ENCODE measurements at regions not wholly inside any gene's neighbourhood (a gene's known extent, or its start where the extent isn't known, plus 50 kb on each side); places are given as distances from the start of the nearest gene placed in this dataset.

DNA sequence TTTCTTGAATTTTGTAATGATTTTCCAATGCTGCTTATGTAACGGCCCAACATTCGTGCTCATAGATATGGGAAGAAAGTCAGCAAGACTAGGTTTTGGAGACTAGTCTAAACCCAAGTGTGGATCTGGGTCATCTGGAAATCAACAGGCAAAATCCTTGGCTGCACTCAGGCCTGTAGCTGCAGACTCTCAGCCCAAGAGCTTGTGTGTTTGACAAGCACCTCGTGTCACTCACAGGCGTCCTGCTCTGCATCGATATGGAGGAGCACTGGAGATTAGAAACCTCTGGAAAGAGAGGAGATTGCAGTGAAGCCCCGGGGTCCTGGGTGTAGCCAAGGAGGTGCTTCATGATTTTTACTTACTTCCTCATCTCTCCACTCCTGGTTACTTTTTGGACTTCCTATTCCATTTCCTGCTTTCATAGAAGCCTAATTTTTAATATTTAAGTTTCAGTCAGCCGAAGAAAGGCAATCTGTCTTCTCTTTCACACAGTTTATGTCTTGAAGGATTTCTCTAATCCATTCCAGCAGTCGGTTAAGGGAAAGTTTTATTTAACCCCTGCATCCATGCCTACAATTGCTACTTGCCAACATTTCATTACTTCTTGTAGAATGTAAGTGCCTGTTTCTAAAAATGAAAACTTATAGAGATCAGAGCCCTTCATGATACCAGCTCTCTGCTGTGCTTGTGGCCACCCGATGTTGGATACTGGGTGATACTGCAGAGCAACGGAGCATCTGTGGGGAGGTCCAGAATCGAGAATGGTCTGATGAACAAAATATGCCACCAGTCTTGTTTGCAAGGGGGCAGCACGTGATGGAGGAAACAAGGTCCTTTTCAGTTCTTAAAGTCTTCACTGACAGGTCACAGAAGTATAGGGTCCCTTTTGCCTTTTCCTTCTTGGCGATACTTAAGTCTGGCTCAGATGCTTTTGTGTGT, 296.3 kb downstream of the QKI start:
- Histone ChIP-seq H3K9me3 (ENCODE audit: low read depth) (no peaks in the 10 kb centered on the region), H3K27me3 (replicated peaks; ENCODE audit: insufficient read depth) (no peaks in the 10 kb centered on the region; the same call in 1 of the 2 replicates), H3K79me2 (ENCODE audit: insufficient read depth) (no peaks in the 10 kb centered on the region), H3F3A (ENCODE audit: insufficient read depth) (no peaks in the 10 kb centered on the region), H3K4me3 (no peak overlapping the region), H4K20me1 (ENCODE audit: insufficient read depth) (no peaks in the 10 kb centered on the region), H3K9me2 (ENCODE audit: insufficient read depth) (no peaks in the 10 kb centered on the region), H2AFZ (no peak overlapping the region), H3K4me1 (ENCODE audit: insufficient read depth) (peaks cover 8% of the 10 kb centered on the region; the same call in 1 of the 2 replicates), H3K27ac (no peak overlapping the region), H3K36me3 (ENCODE audit: low read depth) (no peaks in the 10 kb centered on the region), H3K9ac (no peak overlapping the region), H3K4me2 (ENCODE audit: unreplicated experiment) (no peak overlapping the region)
- in situ Hi-C loops (cut with MboI), result no loop called here
- TF ChIP-seq EZH2 (IDR thresholded peaks at IDR 0.05; ENCODE audit: insufficient read depth, poor library complexity, severe bottlenecking), result no peak
- TF ChIP-seq EZH2phosphoT487 (IDR thresholded peaks at IDR 0.05; ENCODE audit: insufficient read depth, low read depth), result no peak
- no peak for DNase-seq
- WGBS, 2 experiments (ENCODE audit: low coverage in 1 of 2, low lambda C conversion rate in 2 of 2, missing lambda C conversion rate in 2 of 2), result 26 to 28% methylated on average over 13 of the region's 13 CpGs

DNA sequence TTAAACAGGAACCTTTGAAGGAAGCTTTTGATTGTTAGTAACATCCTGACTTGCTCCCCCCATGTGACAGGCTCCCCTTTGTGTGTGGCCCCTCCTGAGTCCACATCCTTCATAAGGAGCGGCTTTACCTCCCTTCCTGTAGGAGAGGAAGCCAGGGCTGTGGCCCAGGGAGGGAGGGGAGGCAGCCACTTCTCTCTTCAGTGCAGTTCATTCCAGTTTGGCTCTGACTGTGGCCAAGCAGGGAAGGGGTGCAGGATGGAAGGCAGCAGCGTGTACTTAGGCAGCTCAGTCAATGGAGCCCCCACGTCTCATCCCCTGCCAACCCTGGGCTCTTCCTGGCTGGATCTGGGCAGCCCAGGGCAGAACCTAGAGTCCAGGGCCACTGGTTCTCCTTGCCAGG, 295.2 kb downstream of the QKI start:
- in situ Hi-C loops (cut with MboI), result no loop called here
- no peak for TF ChIP-seq EZH2 (IDR thresholded peaks at IDR 0.05; ENCODE audit: insufficient read depth, poor library complexity, severe bottlenecking)
- no peak for TF ChIP-seq EZH2phosphoT487 (IDR thresholded peaks at IDR 0.05; ENCODE audit: insufficient read depth, low read depth)
- no peaks in the 10 kb centered on the region for H3F3A ChIP-seq (ENCODE audit: insufficient read depth)
- no peak overlapping the region for H3K4me2 ChIP-seq (ENCODE audit: unreplicated experiment)
- DNase-seq, result no peak
- peaks cover 8% of the 10 kb centered on the region; the same call in 1 of the 2 replicates for H3K4me1 ChIP-seq (ENCODE audit: insufficient read depth)
- H3K9me2 ChIP-seq (ENCODE audit: insufficient read depth), result no peaks in the 10 kb centered on the region
- no peak overlapping the region for H3K27ac ChIP-seq
- no peak overlapping the region for H2AFZ ChIP-seq
- H3K79me2 ChIP-seq (ENCODE audit: insufficient read depth), result no peaks in the 10 kb centered on the region
- no peak overlapping the region for H3K4me3 ChIP-seq
- no peaks in the 10 kb centered on the region for H3K36me3 ChIP-seq (ENCODE audit: low read depth)
- 45 to 51% methylated on average over 3 of the region's 3 CpGs for WGBS, 2 experiments (ENCODE audit: low coverage in 1 of 2, low lambda C conversion rate in 2 of 2, missing lambda C conversion rate in 2 of 2)
- H3K27me3 ChIP-seq (replicated peaks; ENCODE audit: insufficient read depth), result no peaks in the 10 kb centered on the region; the same call in 1 of the 2 replicates
- H4K20me1 ChIP-seq (ENCODE audit: insufficient read depth), result no peaks in the 10 kb centered on the region
- H3K9me3 ChIP-seq (ENCODE audit: low read depth), result no peaks in the 10 kb centered on the region
- H3K9ac ChIP-seq, result no peak overlapping the region

DNA sequence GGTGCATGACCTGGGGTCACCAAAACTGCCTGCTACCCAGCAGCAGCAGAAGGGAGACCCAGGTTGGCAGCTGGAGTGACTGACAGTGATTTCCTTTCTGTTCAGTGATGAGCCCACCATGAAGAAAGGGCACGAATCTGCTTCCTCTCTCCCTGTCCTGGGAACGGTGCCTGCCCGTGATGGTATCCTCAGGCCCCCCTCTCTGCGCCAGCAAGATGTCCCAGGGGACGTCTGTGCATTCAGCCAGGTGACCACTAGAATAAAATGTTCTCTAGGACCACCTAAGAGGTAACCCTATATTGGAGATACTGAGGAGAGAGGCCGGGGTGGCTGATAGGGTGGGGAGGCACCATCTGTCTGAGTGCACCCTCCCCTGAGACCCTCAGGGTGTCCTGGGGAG, 294.7 kb downstream of the QKI start:
- Histone ChIP-seq H3K4me1 (ENCODE audit: insufficient read depth) (peaks cover 8% of the 10 kb centered on the region; the same call in 1 of the 2 replicates), H3K27ac (no peak overlapping the region), H3K36me3 (ENCODE audit: low read depth) (no peaks in the 10 kb centered on the region), H3K4me3 (no peak overlapping the region), H3K79me2 (ENCODE audit: insufficient read depth) (no peaks in the 10 kb centered on the region), H3K9me2 (ENCODE audit: insufficient read depth) (no peaks in the 10 kb centered on the region), H4K20me1 (ENCODE audit: insufficient read depth) (no peaks in the 10 kb centered on the region), H3K9me3 (ENCODE audit: low read depth) (no peaks in the 10 kb centered on the region), H3K4me2 (ENCODE audit: unreplicated experiment) (no peak overlapping the region), H2AFZ (no peak overlapping the region), H3K9ac (no peak overlapping the region), H3K27me3 (replicated peaks; ENCODE audit: insufficient read depth) (no peaks in the 10 kb centered on the region; the same call in 1 of the 2 replicates), H3F3A (ENCODE audit: insufficient read depth) (no peaks in the 10 kb centered on the region)
- DNase-seq, result no peak
- whole genome bisulfite sequencing, 2 experiments (ENCODE audit: low coverage in 1 of 2, low lambda C conversion rate in 2 of 2, missing lambda C conversion rate in 2 of 2), result 63 to 64% methylated on average over 6 of the region's 6 CpGs
- TF ChIP-seq EZH2 (IDR thresholded peaks at IDR 0.05; ENCODE audit: insufficient read depth, poor library complexity, severe bottlenecking) (no peak), EZH2phosphoT487 (IDR thresholded peaks at IDR 0.05; ENCODE audit: insufficient read depth, low read depth) (no peak)
- in situ Hi-C loops (cut with MboI), result no loop called here

DNA sequence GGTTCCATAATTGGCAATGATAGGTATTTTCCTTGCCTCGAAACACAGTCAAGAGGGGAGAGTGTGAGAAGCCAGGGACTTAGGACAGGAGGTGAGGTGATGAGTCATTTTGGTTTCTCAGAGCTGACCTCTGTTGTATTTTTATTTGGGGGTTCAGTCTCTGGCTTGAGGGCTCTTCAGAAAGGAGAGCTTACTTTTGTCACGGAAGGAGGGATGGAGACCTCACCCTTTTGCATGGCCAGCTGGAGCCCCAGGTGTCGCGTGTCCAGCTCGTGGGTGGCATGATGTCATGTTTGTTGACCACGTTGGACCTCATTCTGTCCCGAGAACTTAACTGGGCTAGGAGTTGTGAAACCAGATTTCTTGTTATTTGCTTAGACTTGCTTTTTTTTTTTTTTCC, 293.9 kb downstream of the QKI start:
- Histone ChIP-seq H3K36me3 (ENCODE audit: low read depth) (no peaks in the 10 kb centered on the region), H3F3A (ENCODE audit: insufficient read depth) (no peaks in the 10 kb centered on the region), H3K9me3 (ENCODE audit: low read depth) (no peaks in the 10 kb centered on the region), H4K20me1 (ENCODE audit: insufficient read depth) (no peaks in the 10 kb centered on the region), H2AFZ (no peak overlapping the region), H3K4me3 (no peak overlapping the region), H3K27me3 (replicated peaks; ENCODE audit: insufficient read depth) (no peaks in the 10 kb centered on the region; the same call in 1 of the 2 replicates), H3K4me2 (ENCODE audit: unreplicated experiment) (no peak overlapping the region), H3K4me1 (ENCODE audit: insufficient read depth) (peaks cover 8% of the 10 kb centered on the region; the same call in 1 of the 2 replicates), H3K27ac (no peak overlapping the region), H3K9me2 (ENCODE audit: insufficient read depth) (no peaks in the 10 kb centered on the region), H3K9ac (no peak overlapping the region), H3K79me2 (ENCODE audit: insufficient read depth) (no peaks in the 10 kb centered on the region)
- TF ChIP-seq EZH2 (IDR thresholded peaks at IDR 0.05; ENCODE audit: insufficient read depth, poor library complexity, severe bottlenecking), result no peak
- no peak for TF ChIP-seq EZH2phosphoT487 (IDR thresholded peaks at IDR 0.05; ENCODE audit: insufficient read depth, low read depth)
- DNase-seq, result no peak
- in situ Hi-C loops (cut with MboI), result no loop called here
- WGBS, 2 experiments (ENCODE audit: low coverage in 1 of 2, low lambda C conversion rate in 2 of 2, missing lambda C conversion rate in 2 of 2), result 77 to 80% methylated on average over 7 of the region's 7 CpGs
